OCI-LY1 (cell line): ENCODE measurements at regions not wholly inside any gene's neighbourhood (a gene's known extent, or its start where the extent isn't known, plus 50 kb on each side); places are given as distances from the start of the nearest gene placed in this dataset.

Source experiments
- H2AFZ ChIP-seq: fragments of 200-600 bp; sonication (generic), shearing (Covaris generic); 2 replicates; pipeline ENCODE4 v1.6.0; 2014; ENCODE audit warnings: antibody characterized with exemption, mild to moderate bottlenecking, low read length
- H3F3A ChIP-seq: fragments of 200-600 bp; sonication (generic), shearing (Covaris generic); 2 replicates; pipeline ENCODE4 v1.6.0; 2014; ENCODE audit warnings: mild to moderate bottlenecking, antibody characterized with exemption, low read length, moderate library complexity; ENCODE audit not compliant: insufficient read depth
- H3K27ac ChIP-seq: fragments of 200-600 bp; sonication (generic); 2 replicates; pipeline ENCODE4 v1.5.1; 2014; ENCODE audit warnings: low read length, mixed run types, mild to moderate bottlenecking, low read depth; ENCODE audit not compliant: poor library complexity, severe bottlenecking
- H3K27me3 ChIP-seq: fragments of 200-600 bp; sonication (generic); 2 replicates; pipeline ENCODE4 v1.6.0; 2014; ENCODE audit warnings: antibody characterized with exemption, mild to moderate bottlenecking, low read length, moderate library complexity; ENCODE audit not compliant: insufficient read depth
- H3K36me3 ChIP-seq: fragments of 200-600 bp; sonication (generic); 2 replicates; pipeline ENCODE4 v1.6.1; 2014; ENCODE audit warnings: mild to moderate bottlenecking, antibody characterized with exemption, low read length, moderate library complexity, mixed read lengths; ENCODE audit not compliant: insufficient read depth
- H3K4me1 ChIP-seq: fragments of 200-600 bp; sonication (generic); 2 replicates; pipeline ENCODE4 v1.5.1; 2014; ENCODE audit warnings: mild to moderate bottlenecking, low read length, moderate library complexity; ENCODE audit not compliant: insufficient read depth, severe bottlenecking
- H3K4me2 ChIP-seq: fragments of 200-600 bp; sonication (generic), shearing (Covaris generic); 2 replicates; pipeline ENCODE4 v1.6.1; 2014; ENCODE audit warnings: low read length
- H3K4me3 ChIP-seq: fragments of 200-600 bp; sonication (generic); 2 replicates; pipeline ENCODE4 v1.5.1; 2014; ENCODE audit warnings: low read length, low read depth, mild to moderate bottlenecking, mixed read lengths; ENCODE audit not compliant: poor library complexity, severe bottlenecking
- H3K79me2 ChIP-seq: fragments of 200-600 bp; shearing (Covaris generic); 2 replicates; pipeline ENCODE4 v1.6.1; 2016; ENCODE audit warnings: mixed run types, low read length, mixed read lengths; ENCODE audit not compliant: insufficient read depth
- H3K9ac ChIP-seq: fragments of 200-600 bp; sonication (generic), shearing (Covaris generic); 2 replicates; pipeline ENCODE4 v1.6.1; 2014; ENCODE audit warnings: mild to moderate bottlenecking, low read length, mixed read lengths
- H3K9me2 ChIP-seq: fragments of 200-600 bp; sonication (generic), shearing (Covaris generic); 2 replicates; pipeline ENCODE4 v1.6.1; 2014; ENCODE audit warnings: low read depth, mild to moderate bottlenecking, low read length, mixed read lengths
- H3K9me3 ChIP-seq: fragments of 200-600 bp; shearing (Covaris generic); 2 replicates; pipeline ENCODE4 v1.6.1; 2014; ENCODE audit warnings: low read length, mixed read lengths
- H4K20me1 ChIP-seq: fragments of 200-600 bp; sonication (generic), shearing (Covaris generic); 2 replicates; pipeline ENCODE4 v1.6.0; 2016; ENCODE audit warnings: mild to moderate bottlenecking, low read length; ENCODE audit not compliant: insufficient read depth
- CTCF ChIP-seq: fragments of 200-600 bp; sonication (generic), shearing (Covaris generic); IDR thresholded peaks from 2 replicates; pipeline ENCODE4 v1.5.1; 2017; ENCODE audit warnings: mild to moderate bottlenecking, antibody characterized with exemption, low read length, moderate library complexity, mixed read lengths
- EZH2 ChIP-seq: fragments of 200-600 bp; sonication (generic), shearing (Covaris generic); IDR thresholded peaks from 2 replicates; pipeline ENCODE4 v1.8.0; 2017; ENCODE audit warnings: borderline replicate concordance, mixed run types, mild to moderate bottlenecking, antibody characterized with exemption, low read length, moderate library complexity, mixed read lengths

- H3K9me3 ChIP-seq = no peaks in the 10 kb centered on the region
- no peaks in the 10 kb centered on the region for H4K20me1 ChIP-seq
- no peaks in the 10 kb centered on the region for H3K36me3 ChIP-seq
- H3K9me2 ChIP-seq = no peaks in the 10 kb centered on the region
- H2AFZ ChIP-seq = no peak overlapping the region
- no peak overlapping the region for H3K4me2 ChIP-seq
- H3K4me3 ChIP-seq = no peak overlapping the region
- no peaks in the 10 kb centered on the region for H3F3A ChIP-seq
- TF ChIP-seq CTCF (no peak), EZH2 (no peak)
- H3K9ac ChIP-seq = no peak overlapping the region
- H3K27ac ChIP-seq = no peak overlapping the region
- no peaks in the 10 kb centered on the region for H3K79me2 ChIP-seq
- no peaks in the 10 kb centered on the region for H3K27me3 ChIP-seq
- H3K4me1 ChIP-seq = no peaks in the 10 kb centered on the region
Measured at GRCh38 chrX:74180716-74181115, 123.3 kb upstream of the ZCCHC13 start.

GRCh38 chrX:74179990-74180389, 124.0 kb upstream of the ZCCHC13 start:
- no peaks in the 10 kb centered on the region for H3K36me3 ChIP-seq
- no peaks in the 10 kb centered on the region for H3F3A ChIP-seq
- no peaks in the 10 kb centered on the region for H3K9me3 ChIP-seq
- H3K79me2 ChIP-seq = no peaks in the 10 kb centered on the region
- H3K4me3 ChIP-seq = no peak overlapping the region
- no peak overlapping the region for H2AFZ ChIP-seq
- H3K27ac ChIP-seq = no peak overlapping the region
- TF ChIP-seq EZH2 (no peak), CTCF (no peak)
- no peaks in the 10 kb centered on the region for H3K4me1 ChIP-seq
- no peak overlapping the region for H3K4me2 ChIP-seq
- H4K20me1 ChIP-seq = no peaks in the 10 kb centered on the region
- H3K27me3 ChIP-seq = no peaks in the 10 kb centered on the region
- H3K9ac ChIP-seq = no peak overlapping the region
- H3K9me2 ChIP-seq = no peaks in the 10 kb centered on the region

- Histone ChIP-seq H3K4me3 (no peak overlapping the region), H3K79me2 (no peaks in the 10 kb centered on the region), H3K9me2 (no peaks in the 10 kb centered on the region), H3K9me3 (no peaks in the 10 kb centered on the region), H3K27ac (no peak overlapping the region), H3F3A (no peaks in the 10 kb centered on the region), H4K20me1 (no peaks in the 10 kb centered on the region), H3K4me1 (no peaks in the 10 kb centered on the region), H3K27me3 (no peaks in the 10 kb centered on the region), H3K9ac (no peak overlapping the region), H2AFZ (no peak overlapping the region), H3K4me2 (no peak overlapping the region), H3K36me3 (no peaks in the 10 kb centered on the region)
- TF ChIP-seq EZH2 (no peak), CTCF (no peak)
Measured at GRCh38 chrX:74179499-74179898, 124.5 kb upstream of the ZCCHC13 start.
